ENCODE measurements at regions not wholly inside any gene's neighbourhood (a gene's known extent, or its start where the extent isn't known, plus 50 kb on each side); places are given as distances from the start of the nearest gene placed in this dataset.

DNA sequence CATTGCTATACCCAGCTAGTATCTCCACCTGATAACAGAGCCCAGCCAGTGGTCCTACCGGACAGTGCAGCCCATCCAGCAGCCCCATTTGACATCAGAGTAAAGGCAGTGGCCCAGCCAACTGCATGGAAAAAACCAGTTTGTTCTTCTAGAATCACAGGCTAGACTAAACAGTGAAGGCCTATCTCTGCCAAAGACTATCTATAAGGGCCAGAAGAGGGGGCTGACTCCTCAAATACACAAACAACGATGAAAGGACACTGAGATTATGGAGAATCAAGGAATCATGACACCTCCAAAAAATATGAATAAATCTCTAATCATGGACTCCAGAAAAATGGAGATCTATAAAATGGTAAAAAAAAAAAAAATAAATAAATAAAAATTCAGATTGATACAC, 546.4 kb upstream of the HTR2C start:
- Mint-ChIP-seq H3K4me3 (no peak overlapping the region), H3K36me3 (ENCODE audit: low read depth) (peaks cover 38% of the 10 kb centered on the region), H3K27me3 (ENCODE audit: insufficient read depth, low read depth, poor library complexity) (peaks cover 12% of the 10 kb centered on the region), H3K4me1 (peaks cover 32% of the 10 kb centered on the region), H3K9me3 (peaks cover 9% of the 10 kb centered on the region), H3K27ac (peak overlapping the region; percentile 95)
- H3K4me2 ChIP-seq, result peak overlapping the region; percentile 1; the same call in 1 of the 2 replicates
- ATAC-seq (no peak), DNase-seq (ENCODE audit: low spot score) (no peak)
- no peak overlapping the region for H2AFZ ChIP-seq
- H4K20me1 ChIP-seq (replicated peaks; ENCODE audit: insufficient read depth), result no peaks in the 10 kb centered on the region
- no peak overlapping the region for H3K4me3 ChIP-seq
- no peaks in the 10 kb centered on the region for H3K9me2 ChIP-seq (ENCODE audit: insufficient read depth)
- H3K27ac ChIP-seq (ENCODE audit: low read depth), result peak overlapping the region; percentile 94
- TF ChIP-seq CTCF (conservative IDR thresholded peaks at IDR 0.05; ENCODE audit: low read depth in 2 of 2) (peak in 1 of 2 experiments; percentile 30; a peak in 3 of 4 replicates), POLR2AphosphoS5 (IDR thresholded peaks at IDR 0.05; ENCODE audit: low read depth) (no peak)
- TF ChIP-seq, protein P1, sequence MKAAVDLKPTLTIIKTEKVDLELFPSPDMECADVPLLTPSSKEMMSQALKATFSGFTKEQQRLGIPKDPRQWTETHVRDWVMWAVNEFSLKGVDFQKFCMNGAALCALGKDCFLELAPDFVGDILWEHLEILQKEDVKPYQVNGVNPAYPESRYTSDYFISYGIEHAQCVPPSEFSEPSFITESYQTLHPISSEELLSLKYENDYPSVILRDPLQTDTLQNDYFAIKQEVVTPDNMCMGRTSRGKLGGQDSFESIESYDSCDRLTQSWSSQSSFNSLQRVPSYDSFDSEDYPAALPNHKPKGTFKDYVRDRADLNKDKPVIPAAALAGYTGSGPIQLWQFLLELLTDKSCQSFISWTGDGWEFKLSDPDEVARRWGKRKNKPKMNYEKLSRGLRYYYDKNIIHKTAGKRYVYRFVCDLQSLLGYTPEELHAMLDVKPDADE (IDR thresholded peaks at IDR 0.05), result no peak
- no peaks in the 10 kb centered on the region for H3K36me3 ChIP-seq (ENCODE audit: insufficient read depth)
- H3K27me3 ChIP-seq (ENCODE audit: insufficient read depth), result no peaks in the 10 kb centered on the region
- peaks cover 5% of the 10 kb centered on the region; the same call in 1 of the 2 replicates for H3F3A ChIP-seq (replicated peaks; ENCODE audit: low read depth)
- peaks cover 14% of the 10 kb centered on the region for H3K4me1 ChIP-seq (ENCODE audit: insufficient read depth)
- H3K79me2 ChIP-seq (replicated peaks; ENCODE audit: insufficient read depth), result peaks cover 22% of the 10 kb centered on the region

DNA sequence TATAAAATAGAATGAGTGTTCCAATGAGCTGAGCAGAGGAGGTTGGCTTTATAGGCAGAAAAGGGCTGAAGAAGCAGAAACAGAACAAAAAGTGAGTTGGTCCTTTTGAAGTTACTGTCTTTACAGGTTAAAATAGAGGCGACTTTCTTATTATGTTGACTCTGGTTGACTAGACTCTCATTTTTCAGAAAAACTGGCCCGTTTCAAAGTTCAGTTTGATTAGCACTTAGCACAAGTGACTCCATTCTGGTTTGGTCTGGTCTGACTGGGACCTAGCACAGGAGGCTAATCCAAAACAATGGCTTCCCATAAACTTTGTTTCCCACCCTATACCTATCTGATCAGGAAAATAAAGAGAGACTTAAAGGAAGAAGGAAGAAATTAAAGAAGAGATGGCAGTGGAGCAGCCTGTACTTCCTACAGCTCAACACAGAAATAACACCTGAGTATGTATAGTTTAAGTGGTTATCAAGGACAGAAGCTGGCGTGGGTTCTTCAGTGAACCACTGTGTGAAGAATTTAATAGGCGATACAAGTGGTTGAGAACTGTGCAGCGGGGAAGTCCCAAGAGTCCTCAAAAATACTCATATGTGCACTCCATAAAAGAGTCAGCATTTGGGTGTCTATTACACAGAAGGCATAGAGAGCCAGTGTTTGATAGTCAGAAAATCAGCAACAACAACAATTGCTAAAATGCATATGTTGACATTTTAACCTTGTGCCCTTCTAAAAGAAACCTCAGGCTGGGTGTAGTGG, 554.8 kb upstream of the HTR2C start:
- H3K27me3 Mint-ChIP-seq (ENCODE audit: insufficient read depth, low read depth, poor library complexity), result no peaks in the 10 kb centered on the region
- no peak overlapping the region for H3K27ac ChIP-seq (ENCODE audit: low read depth)
- DNase-seq (ENCODE audit: low spot score), result no peak
- no peaks in the 10 kb centered on the region for H3K79me2 ChIP-seq (replicated peaks; ENCODE audit: insufficient read depth)
- no peak for ATAC-seq
- peaks cover 39% of the 10 kb centered on the region for H3K9me3 Mint-ChIP-seq
- no peak overlapping the region for H3K4me3 ChIP-seq
- H3K4me2 ChIP-seq, result no peak overlapping the region
- H3K27me3 ChIP-seq (ENCODE audit: insufficient read depth), result no peaks in the 10 kb centered on the region
- H3K27ac Mint-ChIP-seq, result no peak overlapping the region
- H3K9me2 ChIP-seq (ENCODE audit: insufficient read depth), result no peaks in the 10 kb centered on the region
- H3K36me3 Mint-ChIP-seq (ENCODE audit: low read depth), result peaks cover 44% of the 10 kb centered on the region
- no peaks in the 10 kb centered on the region for H3K4me1 ChIP-seq (ENCODE audit: insufficient read depth)
- no peak overlapping the region for H3K4me3 Mint-ChIP-seq
- no peaks in the 10 kb centered on the region; the same call in 1 of the 2 replicates for H3K36me3 ChIP-seq (ENCODE audit: insufficient read depth)
- TF ChIP-seq CTCF (conservative IDR thresholded peaks at IDR 0.05; ENCODE audit: low read depth in 2 of 2) (no peak), STAT1 (IDR thresholded peaks at IDR 0.05; ENCODE audit: unreplicated experiment) (no peak), POLR2AphosphoS5 (IDR thresholded peaks at IDR 0.05; ENCODE audit: low read depth) (no peak)
- TF ChIP-seq, protein P2, sequence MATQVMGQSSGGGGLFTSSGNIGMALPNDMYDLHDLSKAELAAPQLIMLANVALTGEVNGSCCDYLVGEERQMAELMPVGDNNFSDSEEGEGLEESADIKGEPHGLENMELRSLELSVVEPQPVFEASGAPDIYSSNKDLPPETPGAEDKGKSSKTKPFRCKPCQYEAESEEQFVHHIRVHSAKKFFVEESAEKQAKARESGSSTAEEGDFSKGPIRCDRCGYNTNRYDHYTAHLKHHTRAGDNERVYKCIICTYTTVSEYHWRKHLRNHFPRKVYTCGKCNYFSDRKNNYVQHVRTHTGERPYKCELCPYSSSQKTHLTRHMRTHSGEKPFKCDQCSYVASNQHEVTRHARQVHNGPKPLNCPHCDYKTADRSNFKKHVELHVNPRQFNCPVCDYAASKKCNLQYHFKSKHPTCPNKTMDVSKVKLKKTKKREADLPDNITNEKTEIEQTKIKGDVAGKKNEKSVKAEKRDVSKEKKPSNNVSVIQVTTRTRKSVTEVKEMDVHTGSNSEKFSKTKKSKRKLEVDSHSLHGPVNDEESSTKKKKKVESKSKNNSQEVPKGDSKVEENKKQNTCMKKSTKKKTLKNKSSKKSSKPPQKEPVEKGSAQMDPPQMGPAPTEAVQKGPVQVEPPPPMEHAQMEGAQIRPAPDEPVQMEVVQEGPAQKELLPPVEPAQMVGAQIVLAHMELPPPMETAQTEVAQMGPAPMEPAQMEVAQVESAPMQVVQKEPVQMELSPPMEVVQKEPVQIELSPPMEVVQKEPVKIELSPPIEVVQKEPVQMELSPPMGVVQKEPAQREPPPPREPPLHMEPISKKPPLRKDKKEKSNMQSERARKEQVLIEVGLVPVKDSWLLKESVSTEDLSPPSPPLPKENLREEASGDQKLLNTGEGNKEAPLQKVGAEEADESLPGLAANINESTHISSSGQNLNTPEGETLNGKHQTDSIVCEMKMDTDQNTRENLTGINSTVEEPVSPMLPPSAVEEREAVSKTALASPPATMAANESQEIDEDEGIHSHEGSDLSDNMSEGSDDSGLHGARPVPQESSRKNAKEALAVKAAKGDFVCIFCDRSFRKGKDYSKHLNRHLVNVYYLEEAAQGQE (IDR thresholded peaks at IDR 0.05; ENCODE audit: unreplicated experiment), result no peak
- TF ChIP-seq, protein P1 (IDR thresholded peaks at IDR 0.05), result no peak
- H3K4me1 Mint-ChIP-seq, result no peaks in the 10 kb centered on the region
- H4K20me1 ChIP-seq (replicated peaks; ENCODE audit: insufficient read depth), result no peaks in the 10 kb centered on the region
- H3F3A ChIP-seq (replicated peaks; ENCODE audit: low read depth), result no peaks in the 10 kb centered on the region
- no peak overlapping the region for H2AFZ ChIP-seq

All from GM23338 (cell line).